Endothelial cell of umbilical vein (primary cell): ENCODE measurements at regions not wholly inside any gene's neighbourhood (a gene's known extent, or its start where the extent isn't known, plus 50 kb on each side); places are given as distances from the start of the nearest gene placed in this dataset.

Experiments
- BruUV-seq: library from RNA; stranded (reverse); fragments of 400-500 nt; replicated peaks from 2 replicates; lab custom pipeline; 2021; lab: Mats Ljungman, UMichigan
- CTCF ChIA-PET: fragments of 300-600, 350-600 bp; sonication (Branson Sonifier 250); formaldehyde crosslinking; loops from one replicate; lab custom pipeline; 2021; ENCODE audit warnings: antibody characterized with exemption, inconsistent platforms; lab: Charles Lee
- POLR2A ChIA-PET: fragments of 300-600, 350-600 bp; sonication (Branson Sonifier 250); formaldehyde crosslinking; loops from one replicate; lab custom pipeline; 2021; ENCODE audit warnings: antibody characterized with exemption, inconsistent platforms; lab: Charles Lee
- DNase-seq: peaks from one replicate; pipeline ENCODE4 v3.0.0-alpha.2; 2011; ENCODE audit warnings: low read depth, low spot score
- FAIRE-seq: peaks from 2 replicates; lab custom pipeline; 2011; peaks lifted over from hg19 to GRCh38; lab: Jason Lieb, UNC
- H2AFZ ChIP-seq: 2 replicates; pipeline ENCODE4 v1.6.0; 2012; ENCODE audit warnings: low read depth, low read length, control low read depth, inconsistent platforms
- H3K27ac ChIP-seq: 2 replicates; pipeline ENCODE4 v1.5.1; 2011; ENCODE audit warnings: low read depth, mild to moderate bottlenecking, control low read depth, low read length, moderate library complexity; ENCODE audit not compliant: insufficient read depth
- H3K27me3 ChIP-seq, 2 experiments: 2 replicates each; pipeline versions ENCODE4 v1.6.0 to v1.6.1; 2011; ENCODE audit warnings: low read length in 2 of 2, mixed read lengths in 1 of 2; ENCODE audit not compliant: control insufficient read depth in 2 of 2, insufficient read depth in 2 of 2
- H3K36me3 ChIP-seq, 2 experiments: 2 replicates in 1 of 2; 3 replicates in 1 of 2; pipeline ENCODE4 v1.5.1; 2011; ENCODE audit warnings: low read length in 2 of 2, mild to moderate bottlenecking in 1 of 2, moderate library complexity in 1 of 2; ENCODE audit not compliant: control insufficient read depth in 2 of 2, insufficient read depth in 2 of 2; ENCODE audit errors: extremely low read depth in 1 of 2
- H3K4me1 ChIP-seq: 3 replicates; pipeline ENCODE4 v1.5.1; 2011; ENCODE audit warnings: mild to moderate bottlenecking, low read length; ENCODE audit not compliant: control insufficient read depth, insufficient read depth; ENCODE audit errors: extremely low read depth
- H3K4me2 ChIP-seq: 2 replicates; pipeline ENCODE4 v1.6.1; 2011; ENCODE audit warnings: low read length, control low read depth, mixed read lengths; ENCODE audit not compliant: insufficient read depth
- H3K4me3 ChIP-seq, 3 experiments: fragments of 200-600 bp in 1 of 3; sonication (generic), shearing (Covaris generic) in 1 of 3; replicated peaks in 1 of 3; 2 replicates each; pipeline ENCODE4 v1.5.1; 2011 to 2016; ENCODE audit warnings: control low read depth in 3 of 3, low read length in 3 of 3, mild to moderate bottlenecking in 2 of 3, inconsistent platforms in 1 of 3, low read depth in 1 of 3, moderate library complexity in 1 of 3; ENCODE audit not compliant: insufficient read depth in 1 of 3
- H3K79me2 ChIP-seq: 2 replicates; pipeline ENCODE4 v1.6.0; 2012; ENCODE audit warnings: low read length, inconsistent platforms; ENCODE audit not compliant: control insufficient read depth, insufficient read depth
- H3K9ac ChIP-seq: replicated peaks from 2 replicates; pipeline ENCODE3; 2011; ENCODE audit warnings: low read length, control low read depth; ENCODE audit not compliant: insufficient read depth; ENCODE audit errors: extremely low read depth
- H3K9me1 ChIP-seq: replicated peaks from 3 replicates; pipeline ENCODE4 v1.6.0; 2011; ENCODE audit warnings: mild to moderate bottlenecking, low read length; ENCODE audit not compliant: control insufficient read depth, insufficient read depth; ENCODE audit errors: extremely low read depth
- H3K9me3 ChIP-seq: replicated peaks from 2 replicates; pipeline ENCODE4 v1.5.1; 2012; ENCODE audit warnings: low read length, inconsistent platforms; ENCODE audit not compliant: control insufficient read depth, insufficient read depth
- H4K20me1 ChIP-seq: replicated peaks from 2 replicates; pipeline ENCODE3; 2011; ENCODE audit warnings: mild to moderate bottlenecking, low read length; ENCODE audit not compliant: control insufficient read depth, insufficient read depth; ENCODE audit errors: extremely low read depth
- EZH2 ChIP-seq: IDR thresholded peaks from 2 replicates; pipeline ENCODE4 v1.6.1; 2012; ENCODE audit warnings: borderline replicate concordance, low read depth, mild to moderate bottlenecking, moderate library complexity, low read length, inconsistent platforms; ENCODE audit not compliant: severe bottlenecking
- FOS ChIP-seq: IDR thresholded peaks from 2 replicates; pipeline ENCODE4 v1.6.1; 2011; ENCODE audit warnings: mild to moderate bottlenecking, low read length, moderate library complexity, borderline replicate concordance; ENCODE audit not compliant: insufficient read depth
- GATA2 ChIP-seq: IDR thresholded peaks from 2 replicates; pipeline ENCODE4 v1.7.0; 2011; ENCODE audit warnings: low read depth, mild to moderate bottlenecking, moderate library complexity, mixed read lengths, low read length; ENCODE audit not compliant: insufficient read length, insufficient read depth
- JUN ChIP-seq: IDR thresholded peaks from 2 replicates; pipeline ENCODE4 v1.6.1; 2011; ENCODE audit warnings: borderline replicate concordance, low read depth; ENCODE audit not compliant: insufficient read length, insufficient read depth
- MYC ChIP-seq: IDR thresholded peaks from one replicate; pipeline ENCODE4 v1.6.1; 2011; ENCODE audit warnings: mild to moderate bottlenecking, low read depth, low read length
- POLR2A ChIP-seq: IDR thresholded peaks from 2 replicates; pipeline ENCODE4 v1.6.1; 2012; ENCODE audit warnings: low read depth, mild to moderate bottlenecking, control low read depth, low read length
- POLR2AphosphoS5 ChIP-seq: IDR thresholded peaks from 2 replicates; pipeline ENCODE4 v1.6.1; 2012; ENCODE audit warnings: low read depth, mild to moderate bottlenecking, control low read depth, low read length, moderate library complexity; ENCODE audit not compliant: insufficient read depth
- dilution Hi-C: fragments of 300-500 bp; cut with MboI; formaldehyde crosslinking; loops from one replicate; pipeline ENCODE4 v1.15.0; 2019; ENCODE audit warnings: low sequenced_read_pairs; ENCODE audit not compliant: extremely low pct_ligation_motif_present
- intact Hi-C: fragments of 100-400 bp; cut with micrococcal nuclease; formaldehyde crosslinking; loops from one replicate; pipeline ENCODE4 v1.10.0; 2022
- TF ChIP-seq, protein P1 (sequence below), 2 donors: IDR thresholded peaks; 1 replicate in 1 of 2; 2 replicates in 1 of 2; pipeline ENCODE4 v1.5.1; 2011; ENCODE audit warnings: low read length in 2 of 2, mild to moderate bottlenecking in 2 of 2, moderate library complexity in 2 of 2, control low read depth in 1 of 2, inconsistent platforms in 1 of 2, low read depth in 1 of 2; ENCODE audit not compliant: insufficient read depth in 1 of 2; ENCODE audit errors: extremely low read depth in 1 of 2
- TF ChIP-seq, protein P2 (sequence below): IDR thresholded peaks from 2 replicates; pipeline ENCODE4 v1.6.1; 2011; ENCODE audit not compliant: insufficient read depth, insufficient read length

DNA sequence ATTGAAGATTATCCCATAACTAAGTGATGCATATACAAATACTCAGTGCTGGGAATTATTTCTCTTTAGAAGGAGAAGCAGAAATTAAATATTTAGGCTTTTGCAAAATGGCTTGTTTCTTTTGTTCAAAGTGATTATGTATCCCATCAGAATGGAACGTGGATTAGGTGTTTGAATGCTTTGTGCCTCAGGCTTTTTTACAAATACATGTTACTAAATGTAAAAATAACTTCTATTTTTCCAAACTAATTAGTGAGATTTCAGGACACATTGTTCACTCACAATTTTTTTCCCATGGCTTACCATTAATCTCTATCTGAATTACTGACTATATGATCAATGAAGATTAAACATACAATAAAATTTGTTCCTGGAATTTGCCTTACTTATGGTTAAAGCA is 925.9 kb upstream of the CITED2 start:
- TF ChIP-seq GATA2, result no peak
- TF ChIP-seq FOS, result no peak
- TF ChIP-seq POLR2A, result no peak
- TF ChIP-seq, protein P1, sequence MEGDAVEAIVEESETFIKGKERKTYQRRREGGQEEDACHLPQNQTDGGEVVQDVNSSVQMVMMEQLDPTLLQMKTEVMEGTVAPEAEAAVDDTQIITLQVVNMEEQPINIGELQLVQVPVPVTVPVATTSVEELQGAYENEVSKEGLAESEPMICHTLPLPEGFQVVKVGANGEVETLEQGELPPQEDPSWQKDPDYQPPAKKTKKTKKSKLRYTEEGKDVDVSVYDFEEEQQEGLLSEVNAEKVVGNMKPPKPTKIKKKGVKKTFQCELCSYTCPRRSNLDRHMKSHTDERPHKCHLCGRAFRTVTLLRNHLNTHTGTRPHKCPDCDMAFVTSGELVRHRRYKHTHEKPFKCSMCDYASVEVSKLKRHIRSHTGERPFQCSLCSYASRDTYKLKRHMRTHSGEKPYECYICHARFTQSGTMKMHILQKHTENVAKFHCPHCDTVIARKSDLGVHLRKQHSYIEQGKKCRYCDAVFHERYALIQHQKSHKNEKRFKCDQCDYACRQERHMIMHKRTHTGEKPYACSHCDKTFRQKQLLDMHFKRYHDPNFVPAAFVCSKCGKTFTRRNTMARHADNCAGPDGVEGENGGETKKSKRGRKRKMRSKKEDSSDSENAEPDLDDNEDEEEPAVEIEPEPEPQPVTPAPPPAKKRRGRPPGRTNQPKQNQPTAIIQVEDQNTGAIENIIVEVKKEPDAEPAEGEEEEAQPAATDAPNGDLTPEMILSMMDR (IDR thresholded peaks at IDR 0.05; ENCODE audit: extremely low read depth in 1 of 2, insufficient read depth in 1 of 2, low read depth in 1 of 2, low read length in 2 of 2), result no peak
- no peak for TF ChIP-seq POLR2AphosphoS5
- no peak for TF ChIP-seq EZH2
- TF ChIP-seq, protein P2, sequence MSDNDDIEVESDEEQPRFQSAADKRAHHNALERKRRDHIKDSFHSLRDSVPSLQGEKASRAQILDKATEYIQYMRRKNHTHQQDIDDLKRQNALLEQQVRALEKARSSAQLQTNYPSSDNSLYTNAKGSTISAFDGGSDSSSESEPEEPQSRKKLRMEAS, result no peak
- TF ChIP-seq JUN, result no peak
- TF ChIP-seq MYC, result no peak
- no peaks in the 10 kb centered on the region for H3K27me3 ChIP-seq
- H2AFZ ChIP-seq, result no peak overlapping the region
- no peak overlapping the region for H3K4me3 ChIP-seq
- dilution Hi-C loops (no loop called here), intact Hi-C loops (no loop called here)
- H3K9ac ChIP-seq, result no peak overlapping the region
- H3K36me3 ChIP-seq, result no peaks in the 10 kb centered on the region
- no peaks in the 10 kb centered on the region for H3K79me2 ChIP-seq
- no peaks in the 10 kb centered on the region for H3K9me1 ChIP-seq
- no peak overlapping the region for H3K4me2 ChIP-seq
- DNase-seq (no peak), FAIRE-seq (no peak)
- H4K20me1 ChIP-seq, result no peaks in the 10 kb centered on the region
- CTCF ChIA-PET, result interaction anchor here (1.0 kb wide), 1 partner anchor 44 kb away, joined by 3 read pairs; no protein-coding TSS in a partner anchor
- BruUV-seq, result no TSS peak
- POLR2A ChIA-PET, result no interaction called here
- no peak overlapping the region for H3K27ac ChIP-seq
- no peaks in the 10 kb centered on the region for H3K4me1 ChIP-seq
- no peaks in the 10 kb centered on the region for H3K9me3 ChIP-seq
